ENCODE measurements at regions not wholly inside any gene's neighbourhood (a gene's known extent, or its start where the extent isn't known, plus 50 kb on each side); places are given as distances from the start of the nearest gene placed in this dataset.

DNA sequence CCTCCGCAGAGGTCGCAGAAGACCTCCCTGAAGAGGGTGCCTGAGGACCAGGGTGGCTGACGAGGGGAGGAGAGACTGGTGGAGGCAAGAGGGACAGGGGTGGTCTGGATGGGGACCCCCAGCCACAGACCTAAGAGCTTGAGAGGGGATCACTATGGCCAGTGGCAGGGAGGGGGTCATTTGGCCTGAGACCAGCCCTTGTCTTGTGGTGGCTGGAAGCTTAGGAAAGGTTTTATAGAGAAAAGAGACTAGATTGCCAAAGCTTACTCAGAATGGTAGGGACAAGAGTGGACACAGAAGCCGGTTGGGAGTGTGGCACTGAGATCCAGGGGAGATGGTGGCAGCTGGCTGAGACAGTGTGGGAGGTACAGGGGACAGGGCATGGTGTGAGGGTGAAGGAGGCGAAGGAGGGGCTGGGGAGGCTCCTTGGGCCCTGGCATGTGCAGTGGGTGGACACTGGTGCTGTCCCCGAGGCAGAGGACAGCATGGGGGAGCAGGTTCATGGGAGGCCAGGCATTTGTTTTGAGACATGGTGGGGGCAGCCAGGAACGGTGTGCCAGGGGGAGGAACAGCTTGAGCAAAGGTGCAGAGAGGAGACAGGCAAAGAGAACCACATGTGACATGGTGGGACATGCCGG lies 123.0 kb downstream of the C9orf50 start:
- TF ChIP-seq POLR2A (IDR thresholded peaks at IDR 0.05) = peak in 1 of 3 donors; percentile 26
- TF ChIP-seq, protein P1, sequence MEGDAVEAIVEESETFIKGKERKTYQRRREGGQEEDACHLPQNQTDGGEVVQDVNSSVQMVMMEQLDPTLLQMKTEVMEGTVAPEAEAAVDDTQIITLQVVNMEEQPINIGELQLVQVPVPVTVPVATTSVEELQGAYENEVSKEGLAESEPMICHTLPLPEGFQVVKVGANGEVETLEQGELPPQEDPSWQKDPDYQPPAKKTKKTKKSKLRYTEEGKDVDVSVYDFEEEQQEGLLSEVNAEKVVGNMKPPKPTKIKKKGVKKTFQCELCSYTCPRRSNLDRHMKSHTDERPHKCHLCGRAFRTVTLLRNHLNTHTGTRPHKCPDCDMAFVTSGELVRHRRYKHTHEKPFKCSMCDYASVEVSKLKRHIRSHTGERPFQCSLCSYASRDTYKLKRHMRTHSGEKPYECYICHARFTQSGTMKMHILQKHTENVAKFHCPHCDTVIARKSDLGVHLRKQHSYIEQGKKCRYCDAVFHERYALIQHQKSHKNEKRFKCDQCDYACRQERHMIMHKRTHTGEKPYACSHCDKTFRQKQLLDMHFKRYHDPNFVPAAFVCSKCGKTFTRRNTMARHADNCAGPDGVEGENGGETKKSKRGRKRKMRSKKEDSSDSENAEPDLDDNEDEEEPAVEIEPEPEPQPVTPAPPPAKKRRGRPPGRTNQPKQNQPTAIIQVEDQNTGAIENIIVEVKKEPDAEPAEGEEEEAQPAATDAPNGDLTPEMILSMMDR (IDR thresholded peaks at IDR 0.05) = no peak

All from body of pancreas (tissue), 4 donors.